K562 (cell line): ENCODE measurements at regions not wholly inside any gene's neighbourhood (a gene's known extent, or its start where the extent isn't known, plus 50 kb on each side); places are given as distances from the start of the nearest gene placed in this dataset.
"Not testable (repeated sequence)": the region's sequence is repeated elsewhere in the genome, so short reads cannot be mapped to it uniquely, and the experiment has no call there.

ENCODE experiments used
- ATAC-seq: fragments of 200-7000 bp; cut with Tn5 transposase; 3 replicates; pipeline ENCODE4 v1.9.1; 2020; ENCODE audit warnings: moderate library complexity
- BruUV-seq: library from RNA; stranded (reverse); fragments of 400-500 nt; replicated peaks from 2 replicates; lab custom pipeline; 2021; lab: Mats Ljungman, UMichigan
- CTCF ChIA-PET: fragments of 300-600 bp; formaldehyde crosslinking; extraction: SDS; loops from one replicate; lab custom pipeline; 2021; ENCODE audit warnings: low intra/inter-chr PET ratio; lab: Yijun Ruan, JAX
- POLR2A ChIA-PET: fragments of 300-600, 350-650 bp; sonication (Branson Sonifier 250); formaldehyde crosslinking; extraction: SDS; loops from one replicate; lab custom pipeline; 2021; ENCODE audit warnings: antibody characterized with exemption, inconsistent platforms; lab: Yijun Ruan, JAX
- DNase-seq, 4 experiments: peaks; one replicate each; pipeline versions ENCODE4 v3.0.0 to v3.0.0-alpha.2; 2011 to 2018; ENCODE audit warnings: low spot score in 3 of 4, mixed read lengths in 3 of 4; ENCODE audit errors: extremely low read depth in 1 of 4
- FAIRE-seq: peaks from 2 replicates; lab custom pipeline; 2011; peaks lifted over from hg19 to GRCh38; lab: Jason Lieb, UNC
- H2AFZ ChIP-seq: 2 replicates; pipeline ENCODE4 v1.6.0; 2011; ENCODE audit warnings: low read depth, low read length, control low read depth, inconsistent platforms
- H3K27ac ChIP-seq: fragments of 200-600 bp; 3 replicates; pipeline ENCODE4 v1.8.0; 2011; ENCODE audit warnings: low read depth, mild to moderate bottlenecking, control low read depth, inconsistent platforms, low read length, moderate library complexity, mixed read lengths; ENCODE audit errors: extremely low read depth
- H3K27me3 ChIP-seq, 2 experiments: fragments of 300-600 bp in 1 of 2; 2 replicates in 1 of 2; 3 replicates in 1 of 2; pipeline versions ENCODE4 v1.6.0 to v1.8.0; 2011; ENCODE audit warnings: inconsistent platforms in 2 of 2, low read length in 2 of 2, mild to moderate bottlenecking in 1 of 2, mixed read lengths in 1 of 2, moderate library complexity in 1 of 2; ENCODE audit not compliant: control insufficient read depth in 2 of 2, insufficient read depth in 2 of 2
- H3K36me3 ChIP-seq: fragments of 300-600 bp; 3 replicates; pipeline ENCODE4 v1.8.0; 2011; ENCODE audit warnings: mild to moderate bottlenecking, low read length, inconsistent platforms; ENCODE audit not compliant: control insufficient read depth, insufficient read depth
- H3K4me1 ChIP-seq, 2 experiments: fragments of 200-600 bp in 1 of 2; replicated peaks in 1 of 2; 2 replicates in 1 of 2; 3 replicates in 1 of 2; pipeline versions ENCODE4 v1.5.1 to v1.8.0; 2011; ENCODE audit warnings: inconsistent platforms in 2 of 2, low read length in 2 of 2, mild to moderate bottlenecking in 1 of 2, mixed read lengths in 1 of 2, moderate library complexity in 1 of 2; ENCODE audit not compliant: control insufficient read depth in 2 of 2, insufficient read depth in 2 of 2
- H3K4me2 ChIP-seq: 2 replicates; pipeline ENCODE4 v1.6.1; 2011; ENCODE audit warnings: low read length, control low read depth, inconsistent platforms, mixed read lengths; ENCODE audit not compliant: insufficient read depth
- H3K4me3 ChIP-seq: fragments of 200-600 bp; sonication (generic), shearing (Covaris generic); 2 replicates; pipeline ENCODE4 v1.5.1; 2016; ENCODE audit warnings: control low read depth, inconsistent platforms
- H3K79me2 ChIP-seq: fragments of 200-600 bp; 3 replicates; pipeline ENCODE4 v1.8.0; 2011; ENCODE audit warnings: low read length, inconsistent platforms; ENCODE audit not compliant: control insufficient read depth, insufficient read depth
- H3K9ac ChIP-seq, 2 experiments: 2 replicates each; pipeline versions ENCODE4 v1.6.0 to v1.6.1; 2011; ENCODE audit warnings: low read depth in 2 of 2, low read length in 2 of 2, control low read depth in 1 of 2, inconsistent platforms in 1 of 2, mild to moderate bottlenecking in 1 of 2, mixed read lengths in 1 of 2; ENCODE audit not compliant: insufficient read depth in 1 of 2
- H3K9me1 ChIP-seq: one replicate; pipeline ENCODE4 v1.6.0; 2011; ENCODE audit warnings: inconsistent platforms, mild to moderate bottlenecking, low read length, moderate library complexity; ENCODE audit not compliant: control insufficient read depth, insufficient read depth
- H3K9me3 ChIP-seq: replicated peaks from 2 replicates; pipeline ENCODE4 v1.5.1; 2011; ENCODE audit warnings: low read depth, low read length, inconsistent platforms; ENCODE audit not compliant: control insufficient read depth, insufficient read depth
- H4K20me1 ChIP-seq: replicated peaks from 2 replicates; pipeline ENCODE4 v1.6.1; 2011; ENCODE audit warnings: low read length, inconsistent platforms, mixed read lengths; ENCODE audit not compliant: control insufficient read depth, insufficient read depth
- CBX3 ChIP-seq, 2 experiments: IDR thresholded peaks; 1 replicate in 1 of 2; 2 replicates in 1 of 2; pipeline ENCODE4 v1.6.1; 2012; ENCODE audit warnings: inconsistent platforms in 2 of 2, low read length in 2 of 2, borderline replicate concordance in 1 of 2, control low read depth in 1 of 2
- FIP1L1 ChIP-seq: fragments of 200-400 bp; formaldehyde crosslinking; IDR thresholded peaks from 2 replicates; pipeline ENCODE4 v1.6.1; 2018; ENCODE audit warnings: mild to moderate bottlenecking, low read depth, low read length; ENCODE audit not compliant: poor library complexity, severe bottlenecking
- POU5F1 ChIP-seq: fragments of 150-350 bp; IDR thresholded peaks from 2 replicates; pipeline ENCODE4 v1.6.1; 2014; ENCODE audit warnings: borderline replicate concordance, low read length, low read depth, mild to moderate bottlenecking; ENCODE audit not compliant: partially characterized antibody
- WGBS: fragments of 100-300 bp; shearing (Covaris generic); methylation state at CpG from one replicate; pipeline ENCODE4 v1.1.6; 2016; ENCODE audit warnings: low coverage, mixed read lengths; ENCODE audit not compliant: insufficient coverage; ENCODE audit errors: missing lambda C conversion rate; 5-methylcytosine and 5-hydroxymethylcytosine counted together
- in situ Hi-C: fragments of 300-500 bp; cut with MboI; formaldehyde crosslinking; loops from 4 replicates; pipeline ENCODE4 v1.15.0; 2018; ENCODE audit warnings: inconsistent platforms, mixed read lengths
- intact Hi-C: fragments of 100-400 bp; cut with micrococcal nuclease; formaldehyde crosslinking; loops from 2 replicates; pipeline ENCODE4 v1.14.2; 2022

GRCh38 chr4:57173136-57173535 is 63.0 kb upstream of the IGFBP7 start:
- H3K9me3 ChIP-seq, DNase-seq, H3K79me2 ChIP-seq, H4K20me1 ChIP-seq, H3K9ac ChIP-seq, FAIRE-seq, BruUV-seq, ATAC-seq, H3K27me3 ChIP-seq, POLR2A ChIA-PET, H2AFZ ChIP-seq, H3K4me2 ChIP-seq, H3K36me3 ChIP-seq, H3K4me1 ChIP-seq, H3K4me3 ChIP-seq, intact Hi-C loops, H3K9me1 ChIP-seq, in situ Hi-C loops, H3K27ac ChIP-seq: not testable (repeated sequence)
- WGBS: 2% methylated on average over 7 of the region's 30 CpGs
- CTCF ChIA-PET: interaction anchor here (0.6 kb wide), 1 partner anchor 125 kb away, joined by 3 read pairs; no protein-coding TSS in a partner anchor

- FAIRE-seq: no peak
Observed at GRCh38 chr4:57172065-57172464, 61.9 kb upstream of the IGFBP7 start.

More at GRCh38 chr4:57172065-57172464, 61.9 kb upstream of the IGFBP7 start:
- Histone ChIP-seq H3K79me2 (no peaks in the 10 kb centered on the region), H3K36me3 (no peaks in the 10 kb centered on the region)
- ATAC-seq: no peak
- no peak for TF ChIP-seq FIP1L1
- TF ChIP-seq CBX3 (IDR thresholded peaks at IDR 0.05; ENCODE audit: borderline replicate concordance in 1 of 2, low read length in 2 of 2): no peak
- TF ChIP-seq POU5F1: no peak
- TF ChIP-seq, all 486 proteins: peak for 0
- no peak overlapping the region for H3K27ac ChIP-seq
- intact Hi-C loops: no loop called here
- H3K4me1 ChIP-seq: no peaks in the 10 kb centered on the region
- H3K9me1 ChIP-seq: no peaks in the 10 kb centered on the region
- no peaks in the 10 kb centered on the region for H4K20me1 ChIP-seq
- DNase-seq: no peak
- POLR2A ChIA-PET: interaction anchor here (1.2 kb wide), 1 partner anchor 9 kb away, joined by 3 read pairs; no protein-coding TSS in a partner anchor
- CTCF ChIA-PET: no interaction called here
- no peak overlapping the region for H3K4me3 ChIP-seq
- no peak overlapping the region for H3K4me2 ChIP-seq
- no TSS peak for BruUV-seq
- H2AFZ ChIP-seq: no peak overlapping the region
- H3K27me3 ChIP-seq: no peaks in the 10 kb centered on the region
- no peaks in the 10 kb centered on the region for H3K9me3 ChIP-seq
- H3K9ac ChIP-seq: no peak overlapping the region
- WGBS: 3% methylated on average over 3 of the region's 3 CpGs
- in situ Hi-C loops: no loop called here
